ENCODE measurements at regions not wholly inside any gene's neighbourhood (a gene's known extent, or its start where the extent isn't known, plus 50 kb on each side); places are given as distances from the start of the nearest gene placed in this dataset.
"Not testable (repeated sequence)": the region's sequence is repeated elsewhere in the genome, so short reads cannot be mapped to it uniquely, and the experiment has no call there.

- no peak overlapping the region for H3K27ac Mint-ChIP-seq
- no peaks in the 10 kb centered on the region for H3K36me3 Mint-ChIP-seq
- H3K4me1 Mint-ChIP-seq, result no peaks in the 10 kb centered on the region
- no peak for DNase-seq
- no peak overlapping the region for H3K4me3 Mint-ChIP-seq
- peaks cover 1 to 5% (median 3%) of the 10 kb centered on the region in 3 donors for H3K27me3 Mint-ChIP-seq (ENCODE audit: low read depth in 3 of 3)
- H3K9me3 Mint-ChIP-seq, result no peaks in the 10 kb centered on the region
These were observed 149.1 kb downstream of the NUFIP1 start for GRCh38 chr13:44840131-44840530.

- no peaks in the 10 kb centered on the region for H3K4me1 Mint-ChIP-seq
- no peaks in the 10 kb centered on the region for H3K9me3 Mint-ChIP-seq
- no peak for DNase-seq
- H3K4me3 Mint-ChIP-seq, result no peak overlapping the region
- H3K36me3 Mint-ChIP-seq, result no peaks in the 10 kb centered on the region
- no peak overlapping the region for H3K27ac Mint-ChIP-seq
- peaks cover under 1 to 6% (median 2%) of the 10 kb centered on the region in 3 donors for H3K27me3 Mint-ChIP-seq (ENCODE audit: low read depth in 3 of 3)
These were observed 152.0 kb downstream of the NUFIP1 start for GRCh38 chr13:44837250-44837649.

GRCh38 chr13:44834404-44834803 is 154.9 kb downstream of the NUFIP1 start:
- no peak overlapping the region for H3K27ac Mint-ChIP-seq
- H3K36me3 Mint-ChIP-seq, result no peaks in the 10 kb centered on the region
- no peak overlapping the region for H3K4me3 Mint-ChIP-seq
- H3K27me3 Mint-ChIP-seq (ENCODE audit: low read depth in 3 of 3), result peaks cover 0 to 4% (median 0%) of the 10 kb centered on the region in 3 donors
- no peaks in the 10 kb centered on the region for H3K4me1 Mint-ChIP-seq
- H3K9me3 Mint-ChIP-seq, result no peaks in the 10 kb centered on the region
- DNase-seq, result no peak

GRCh38 chr13:44833626-44834025 is 155.6 kb downstream of the NUFIP1 start:
- no peak for DNase-seq
- H3K9me3 Mint-ChIP-seq, result no peaks in the 10 kb centered on the region
- H3K4me3 Mint-ChIP-seq, result no peak overlapping the region
- H3K36me3 Mint-ChIP-seq, result no peaks in the 10 kb centered on the region
- H3K27ac Mint-ChIP-seq, result no peak overlapping the region
- H3K27me3 Mint-ChIP-seq (ENCODE audit: low read depth in 3 of 3), result peaks cover 0 to 4% (median 0%) of the 10 kb centered on the region in 3 donors
- H3K4me1 Mint-ChIP-seq, result no peaks in the 10 kb centered on the region

GRCh38 chr13:44833139-44833538 is 156.1 kb downstream of the NUFIP1 start:
- no peaks in the 10 kb centered on the region for H3K4me1 Mint-ChIP-seq
- no peak overlapping the region for H3K27ac Mint-ChIP-seq
- H3K27me3 Mint-ChIP-seq (ENCODE audit: low read depth in 3 of 3), result peaks cover 0 to 4% (median 0%) of the 10 kb centered on the region in 3 donors
- H3K9me3 Mint-ChIP-seq, result no peaks in the 10 kb centered on the region
- H3K36me3 Mint-ChIP-seq, result no peaks in the 10 kb centered on the region
- DNase-seq, result no peak
- H3K4me3 Mint-ChIP-seq, result no peak overlapping the region

GRCh38 chr13:44826591-44827350 is 162.5 kb downstream of the NUFIP1 start:
- H3K9me3 Mint-ChIP-seq, result no peaks in the 10 kb centered on the region
- H3K4me1 Mint-ChIP-seq, result no peaks in the 10 kb centered on the region
- peaks cover 0 to 5% (median 0%) of the 10 kb centered on the region in 3 donors for H3K27me3 Mint-ChIP-seq (ENCODE audit: low read depth in 3 of 3)
- no peak overlapping the region for H3K27ac Mint-ChIP-seq
- DNase-seq, result no peak
- H3K36me3 Mint-ChIP-seq, result no peaks in the 10 kb centered on the region
- no peak overlapping the region for H3K4me3 Mint-ChIP-seq

GRCh38 chr13:44825953-44826352 is 163.3 kb downstream of the NUFIP1 start:
- H3K4me3 Mint-ChIP-seq, result no peak overlapping the region
- no peak overlapping the region for H3K27ac Mint-ChIP-seq
- H3K27me3 Mint-ChIP-seq (ENCODE audit: low read depth in 3 of 3), result peaks cover 0 to 5% (median 0%) of the 10 kb centered on the region in 3 donors
- H3K4me1 Mint-ChIP-seq, result no peaks in the 10 kb centered on the region
- H3K36me3 Mint-ChIP-seq, result no peaks in the 10 kb centered on the region
- H3K9me3 Mint-ChIP-seq, result no peaks in the 10 kb centered on the region
- DNase-seq, result no peak

GRCh38 chr13:44823555-44823954 is 165.7 kb downstream of the NUFIP1 start:
- H3K36me3 Mint-ChIP-seq, H3K4me3 Mint-ChIP-seq, H3K4me1 Mint-ChIP-seq: not testable (repeated sequence)

GRCh38 chr13:44822291-44822690 is 167.0 kb downstream of the NUFIP1 start:
- H3K27me3 Mint-ChIP-seq (ENCODE audit: low read depth in 3 of 3), result peaks cover 0 to 5% (median 0%) of the 10 kb centered on the region in 3 donors
- no peaks in the 10 kb centered on the region for H3K36me3 Mint-ChIP-seq
- no peaks in the 10 kb centered on the region for H3K9me3 Mint-ChIP-seq
- DNase-seq, result no peak
- no peak overlapping the region for H3K4me3 Mint-ChIP-seq
- H3K27ac Mint-ChIP-seq, result no peak overlapping the region
- no peaks in the 10 kb centered on the region for H3K4me1 Mint-ChIP-seq

More at GRCh38 chr13:44823555-44823954, 165.7 kb downstream of the NUFIP1 start:
- H3K27me3 Mint-ChIP-seq (ENCODE audit: low read depth in 3 of 3); H3K9me3 Mint-ChIP-seq; H3K27ac Mint-ChIP-seq; DNase-seq: not testable (repeated sequence)

GRCh38 chr13:44819772-44820171 is 169.5 kb downstream of the NUFIP1 start:
- no peak overlapping the region for H3K4me3 Mint-ChIP-seq
- no peaks in the 10 kb centered on the region for H3K36me3 Mint-ChIP-seq
- no peak for DNase-seq
- no peak overlapping the region for H3K27ac Mint-ChIP-seq
- H3K4me1 Mint-ChIP-seq, result no peaks in the 10 kb centered on the region
- H3K9me3 Mint-ChIP-seq, result no peaks in the 10 kb centered on the region
- H3K27me3 Mint-ChIP-seq (ENCODE audit: low read depth in 3 of 3), result peaks cover 0 to 5% (median 0%) of the 10 kb centered on the region in 3 donors

- DNase-seq, result no peak
- no peaks in the 10 kb centered on the region for H3K36me3 Mint-ChIP-seq
- no peak overlapping the region for H3K27ac Mint-ChIP-seq
- peaks cover 0 to 2% (median 0%) of the 10 kb centered on the region in 3 donors for H3K27me3 Mint-ChIP-seq (ENCODE audit: low read depth in 3 of 3)
- no peaks in the 10 kb centered on the region for H3K9me3 Mint-ChIP-seq
- no peaks in the 10 kb centered on the region for H3K4me1 Mint-ChIP-seq
- no peak overlapping the region for H3K4me3 Mint-ChIP-seq
These were observed 170.0 kb downstream of the NUFIP1 start for GRCh38 chr13:44819245-44819644.

- H3K4me1 Mint-ChIP-seq, result no peaks in the 10 kb centered on the region
- no peak overlapping the region for H3K27ac Mint-ChIP-seq
- no peaks in the 10 kb centered on the region for H3K36me3 Mint-ChIP-seq
- H3K4me3 Mint-ChIP-seq, result no peak overlapping the region
- H3K9me3 Mint-ChIP-seq, result no peaks in the 10 kb centered on the region
- DNase-seq, result no peak
- H3K27me3 Mint-ChIP-seq (ENCODE audit: low read depth in 3 of 3), result peaks cover 0 to 2% (median 0%) of the 10 kb centered on the region in 3 donors
These were observed 170.8 kb downstream of the NUFIP1 start for GRCh38 chr13:44818428-44818827.

GRCh38 chr13:44818016-44818415 is 171.3 kb downstream of the NUFIP1 start:
- H3K27ac Mint-ChIP-seq, result no peak overlapping the region
- H3K36me3 Mint-ChIP-seq, result no peaks in the 10 kb centered on the region
- no peaks in the 10 kb centered on the region for H3K9me3 Mint-ChIP-seq
- no peak for DNase-seq
- H3K4me3 Mint-ChIP-seq, result no peak overlapping the region
- H3K4me1 Mint-ChIP-seq, result no peaks in the 10 kb centered on the region
- peaks cover 0 to 2% (median 0%) of the 10 kb centered on the region in 3 donors for H3K27me3 Mint-ChIP-seq (ENCODE audit: low read depth in 3 of 3)

- no peaks in the 10 kb centered on the region for H3K4me1 Mint-ChIP-seq
- H3K9me3 Mint-ChIP-seq, result no peaks in the 10 kb centered on the region
- H3K36me3 Mint-ChIP-seq, result no peaks in the 10 kb centered on the region
- no peak overlapping the region for H3K27ac Mint-ChIP-seq
- DNase-seq, result no peak
- no peaks in the 10 kb centered on the region for H3K27me3 Mint-ChIP-seq (ENCODE audit: low read depth in 3 of 3)
- no peak overlapping the region for H3K4me3 Mint-ChIP-seq
These were observed 172.1 kb downstream of the NUFIP1 start for GRCh38 chr13:44817131-44817671.

GRCh38 chr13:44816701-44817100 is 172.6 kb downstream of the NUFIP1 start:
- no peak overlapping the region for H3K4me3 Mint-ChIP-seq

More at GRCh38 chr13:44816701-44817100, 172.6 kb downstream of the NUFIP1 start:
- no peaks in the 10 kb centered on the region for H3K36me3 Mint-ChIP-seq
- no peaks in the 10 kb centered on the region for H3K27me3 Mint-ChIP-seq (ENCODE audit: low read depth in 3 of 3)
- no peak overlapping the region for H3K27ac Mint-ChIP-seq
- DNase-seq, result no peak
- no peaks in the 10 kb centered on the region for H3K9me3 Mint-ChIP-seq
- H3K4me1 Mint-ChIP-seq, result no peaks in the 10 kb centered on the region

Measured in immature natural killer cell (primary cell).